SK-MEL-5 (cell line): ENCODE measurements at regions not wholly inside any gene's neighbourhood (a gene's known extent, or its start where the extent isn't known, plus 50 kb on each side); places are given as distances from the start of the nearest gene placed in this dataset.
"Not testable (repeated sequence)": the region's sequence is repeated elsewhere in the genome, so short reads cannot be mapped to it uniquely, and the experiment has no call there.

Experiments used
- DNase-seq: peaks from one replicate; pipeline ENCODE4 v3.0.0-alpha.2; 2016; ENCODE audit warnings: low read depth, low spot score
- in situ Hi-C: cut with HindIII; loops from 2 replicates; pipeline ENCODE4 v1.10.0; 2016; ENCODE audit warnings: low sequenced_read_pairs, high pct_unique_total_duplicates, low pct_unique_long_range_greater_than_20kb

- in situ Hi-C loops: no loop called here
- DNase-seq: no peak
These were observed 383.7 kb upstream of the PPP2R3A start for GRCh38 chr3:135581806-135582205.

GRCh38 chr3:135582800-135583199 lies 382.7 kb upstream of the PPP2R3A start:
- no peak for DNase-seq
- in situ Hi-C loops: no loop called here

- in situ Hi-C loops: no loop called here
These were observed 369.0 kb upstream of the PPP2R3A start for GRCh38 chr3:135596563-135596962.

GRCh38 chr3:135597855-135598254 lies 367.7 kb upstream of the PPP2R3A start:
- DNase-seq: no peak
- in situ Hi-C loops: no loop called here

More at GRCh38 chr3:135596563-135596962, 369.0 kb upstream of the PPP2R3A start:
- DNase-seq: no peak

- no peak for DNase-seq
- in situ Hi-C loops: no loop called here
These were observed 366.9 kb upstream of the PPP2R3A start for GRCh38 chr3:135598597-135598996.

GRCh38 chr3:135604512-135604911 lies 361.0 kb upstream of the PPP2R3A start:
- in situ Hi-C loops, DNase-seq: not testable (repeated sequence)

- in situ Hi-C loops: no loop called here
- no peak for DNase-seq
These were observed 347.4 kb upstream of the PPP2R3A start for GRCh38 chr3:135618123-135618522.

- DNase-seq: no peak
- in situ Hi-C loops: no loop called here
These were observed 344.2 kb upstream of the PPP2R3A start for GRCh38 chr3:135621184-135621920.

GRCh38 chr3:135622215-135622614 lies 343.3 kb upstream of the PPP2R3A start:
- DNase-seq: no peak
- in situ Hi-C loops: no loop called here

- no peak for DNase-seq
- in situ Hi-C loops: no loop called here
These were observed 342.9 kb upstream of the PPP2R3A start for GRCh38 chr3:135622656-135623055.

GRCh38 chr3:135623558-135623957 lies 342.0 kb upstream of the PPP2R3A start:
- no peak for DNase-seq
- in situ Hi-C loops: no loop called here

GRCh38 chr3:135627057-135627456 lies 338.5 kb upstream of the PPP2R3A start:
- in situ Hi-C loops: no loop called here

GRCh38 chr3:135629701-135630408 lies 335.7 kb upstream of the PPP2R3A start:
- no peak for DNase-seq
- in situ Hi-C loops: no loop called here

More at GRCh38 chr3:135627057-135627456, 338.5 kb upstream of the PPP2R3A start:
- DNase-seq: no peak

- in situ Hi-C loops: no loop called here
These were observed 332.9 kb upstream of the PPP2R3A start for GRCh38 chr3:135632556-135633065.

GRCh38 chr3:135633078-135633477 lies 332.4 kb upstream of the PPP2R3A start:
- in situ Hi-C loops: no loop called here
- no peak for DNase-seq

More at GRCh38 chr3:135632556-135633065, 332.9 kb upstream of the PPP2R3A start:
- no peak for DNase-seq

GRCh38 chr3:135636596-135636995 lies 328.9 kb upstream of the PPP2R3A start:
- in situ Hi-C loops: no loop called here
- DNase-seq: peak; percentile 5

- in situ Hi-C loops: no loop called here
- DNase-seq: peak; percentile 11
These were observed 328.5 kb upstream of the PPP2R3A start for GRCh38 chr3:135637013-135637412.

GRCh38 chr3:135641761-135642160 lies 323.8 kb upstream of the PPP2R3A start:
- in situ Hi-C loops: no loop called here
- DNase-seq: no peak

- in situ Hi-C loops: no loop called here
- no peak for DNase-seq
These were observed 320.0 kb upstream of the PPP2R3A start for GRCh38 chr3:135645541-135645940.
